ENCODE measurements at regions not wholly inside any gene's neighbourhood (a gene's known extent, or its start where the extent isn't known, plus 50 kb on each side); places are given as distances from the start of the nearest gene placed in this dataset.

DNA sequence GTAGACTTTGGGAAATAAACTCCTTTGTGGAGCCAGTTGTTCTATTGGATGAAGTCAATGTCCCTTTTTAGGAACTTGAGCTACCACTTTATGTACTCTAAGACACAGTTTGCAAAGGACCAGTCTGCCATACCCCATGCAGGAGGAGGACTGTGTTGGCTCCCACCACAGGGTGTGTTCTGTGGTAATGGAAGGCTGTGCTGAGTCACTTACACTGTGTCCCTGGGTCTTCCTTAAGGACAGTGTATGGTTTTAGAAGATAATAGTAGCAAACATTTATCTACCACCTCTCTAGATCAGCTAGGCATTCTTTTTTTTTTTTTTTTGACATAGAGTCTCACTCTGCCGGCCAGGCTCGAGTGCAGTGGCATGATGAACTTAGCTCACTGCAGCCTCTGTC, 184.0 kb upstream of the PGRMC2 start:
- no peak for DNase-seq (ENCODE audit: low read depth, low spot score)

GRCh38 chr4:128470492-128471053, 183.0 kb upstream of the PGRMC2 start:
- WGBS (ENCODE audit: insufficient coverage, insufficient read length): no CpG with 5 or more reads among the region's 5 CpGs
- Histone ChIP-seq H3K4me1 (ENCODE audit: control insufficient read depth, insufficient read depth, low read length) (no peaks in the 10 kb centered on the region), H3K9me3 (ENCODE audit: control insufficient read depth, insufficient read depth, low read length) (no peaks in the 10 kb centered on the region), H3K27ac (ENCODE audit: low read length) (no peak overlapping the region), H3K4me3 (ENCODE audit: low read length) (no peak overlapping the region), H3K36me3 (ENCODE audit: control insufficient read depth, insufficient read depth, low read length) (no peaks in the 10 kb centered on the region), H3K27me3 (ENCODE audit: control insufficient read depth, insufficient read depth, low read length) (no peaks in the 10 kb centered on the region)
- no peak for DNase-seq (ENCODE audit: low read depth, low spot score)

More for the DNA sequence above, 184.0 kb upstream of the PGRMC2 start:
- Histone ChIP-seq H3K4me1 (ENCODE audit: control insufficient read depth, insufficient read depth, low read length) (no peaks in the 10 kb centered on the region), H3K9me3 (ENCODE audit: control insufficient read depth, insufficient read depth, low read length) (no peaks in the 10 kb centered on the region), H3K4me3 (ENCODE audit: low read length) (no peak overlapping the region), H3K27ac (ENCODE audit: low read length) (no peak overlapping the region), H3K36me3 (ENCODE audit: control insufficient read depth, insufficient read depth, low read length) (no peaks in the 10 kb centered on the region), H3K27me3 (ENCODE audit: control insufficient read depth, insufficient read depth, low read length) (no peaks in the 10 kb centered on the region)
- WGBS (ENCODE audit: insufficient coverage, insufficient read length): no CpG with 5 or more reads among the region's 2 CpGs

- 100% methylated on average over 1 of the region's 6 CpGs for WGBS (ENCODE audit: insufficient coverage, insufficient read length)
- Histone ChIP-seq H3K36me3 (ENCODE audit: control insufficient read depth, insufficient read depth, low read length) (no peaks in the 10 kb centered on the region), H3K9me3 (ENCODE audit: control insufficient read depth, insufficient read depth, low read length) (no peaks in the 10 kb centered on the region), H3K27me3 (ENCODE audit: control insufficient read depth, insufficient read depth, low read length) (no peaks in the 10 kb centered on the region), H3K27ac (ENCODE audit: low read length) (no peak overlapping the region), H3K4me1 (ENCODE audit: control insufficient read depth, insufficient read depth, low read length) (no peaks in the 10 kb centered on the region), H3K4me3 (ENCODE audit: low read length) (no peak overlapping the region)
- no peak for DNase-seq (ENCODE audit: low read depth, low spot score)
Measured at GRCh38 chr4:128468123-128468989, 180.7 kb upstream of the PGRMC2 start.

DNA sequence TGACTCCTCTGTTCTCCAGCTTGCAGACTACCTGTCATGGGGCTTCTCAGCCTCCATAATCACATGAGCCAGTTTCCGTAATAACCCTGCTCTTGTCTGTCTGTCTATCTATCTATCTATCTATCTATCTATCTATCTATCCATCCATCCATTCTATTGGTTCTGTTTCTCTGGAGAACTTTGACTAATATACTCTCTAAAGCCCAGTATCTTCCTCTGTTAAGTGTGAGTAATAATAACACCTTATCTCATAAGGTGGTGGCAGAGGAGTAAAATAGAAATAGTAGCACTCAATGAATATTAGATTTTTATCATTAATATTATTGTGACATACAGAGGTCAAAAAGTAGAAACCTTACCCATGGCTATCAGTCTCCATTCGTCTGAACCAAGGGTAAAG, 177.9 kb upstream of the PGRMC2 start:
- DNase-seq (ENCODE audit: low read depth, low spot score): no peak
- no peaks in the 10 kb centered on the region for H3K36me3 ChIP-seq (ENCODE audit: control insufficient read depth, insufficient read depth, low read length)
- no peak overlapping the region for H3K27ac ChIP-seq (ENCODE audit: low read length)
- no peaks in the 10 kb centered on the region for H3K9me3 ChIP-seq (ENCODE audit: control insufficient read depth, insufficient read depth, low read length)
- H3K4me1 ChIP-seq (ENCODE audit: control insufficient read depth, insufficient read depth, low read length): peaks cover 4% of the 10 kb centered on the region; the same call in 1 of the 2 replicates
- no CpG with 5 or more reads among the region's 2 CpGs for WGBS (ENCODE audit: insufficient coverage, insufficient read length)
- H3K27me3 ChIP-seq (ENCODE audit: control insufficient read depth, insufficient read depth, low read length): no peaks in the 10 kb centered on the region
- no peak overlapping the region for H3K4me3 ChIP-seq (ENCODE audit: low read length)

DNA sequence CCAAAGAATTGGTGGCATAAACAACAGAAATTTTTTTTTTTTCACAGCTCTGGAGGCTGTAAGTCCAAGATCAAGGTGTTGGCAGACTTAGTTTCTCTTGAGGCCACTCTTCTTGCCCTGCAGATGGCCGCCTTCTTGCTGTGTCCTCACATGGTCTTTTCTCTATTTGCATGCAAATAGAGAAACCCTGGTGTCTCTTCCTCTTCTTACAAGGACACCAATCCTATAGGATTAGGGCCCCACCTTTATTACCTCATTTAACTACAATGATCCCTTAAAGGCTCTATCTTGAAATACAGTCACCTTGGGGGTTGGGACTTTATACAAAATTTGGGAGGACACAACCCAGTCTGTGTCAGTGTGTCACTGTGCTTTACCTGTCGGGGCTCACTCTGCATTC, 175.4 kb upstream of the PGRMC2 start:
- peaks cover 4% of the 10 kb centered on the region; the same call in 1 of the 2 replicates for H3K4me1 ChIP-seq (ENCODE audit: control insufficient read depth, insufficient read depth, low read length)
- WGBS (ENCODE audit: insufficient coverage, insufficient read length): no CpG with 5 or more reads among the region's 2 CpGs

DNA sequence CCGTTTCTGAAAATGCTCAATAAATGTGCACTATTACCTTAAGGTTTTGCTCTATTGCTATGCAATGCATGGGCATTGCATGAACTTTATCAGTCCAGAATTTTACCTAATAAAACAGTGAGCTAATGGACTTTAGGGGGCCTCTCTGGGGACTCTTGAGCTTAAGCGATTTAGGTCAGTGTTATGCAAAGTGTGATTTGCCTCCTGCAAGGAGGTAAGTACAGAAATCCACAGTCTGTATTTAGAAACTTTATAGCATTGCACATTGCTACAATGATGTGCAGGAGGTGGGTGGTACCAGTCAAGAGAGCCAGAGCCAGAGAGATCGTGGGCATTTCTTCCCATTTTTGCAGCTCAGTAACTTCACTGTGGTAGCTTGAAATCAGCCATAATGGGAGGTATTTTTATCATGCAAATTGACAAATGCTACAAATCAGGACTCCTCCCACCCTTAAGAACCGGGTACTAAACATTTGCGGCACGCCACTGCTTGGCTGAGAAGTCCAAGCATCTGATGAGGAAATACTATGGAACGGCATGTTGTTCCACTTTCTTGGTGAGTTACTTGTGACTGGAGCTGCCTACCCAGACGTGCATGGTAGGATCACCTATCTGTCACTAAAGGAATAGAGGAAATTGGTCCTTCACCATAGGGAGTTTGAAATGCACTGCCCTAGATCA, 174.6 kb upstream of the PGRMC2 start:
- no CpG with 5 or more reads among the region's 8 CpGs for whole genome bisulfite sequencing (ENCODE audit: insufficient coverage, insufficient read length)
- no peak overlapping the region for H3K4me3 ChIP-seq (ENCODE audit: low read length)
- H3K27ac ChIP-seq (ENCODE audit: low read length): no peak overlapping the region
- H3K9me3 ChIP-seq (ENCODE audit: control insufficient read depth, insufficient read depth, low read length): no peaks in the 10 kb centered on the region
- H3K4me1 ChIP-seq (ENCODE audit: control insufficient read depth, insufficient read depth, low read length): peaks cover 4% of the 10 kb centered on the region; the same call in 1 of the 2 replicates
- no peak for DNase-seq (ENCODE audit: low read depth, low spot score)
- H3K27me3 ChIP-seq (ENCODE audit: control insufficient read depth, insufficient read depth, low read length): no peaks in the 10 kb centered on the region
- H3K36me3 ChIP-seq (ENCODE audit: control insufficient read depth, insufficient read depth, low read length): no peaks in the 10 kb centered on the region

More for the DNA sequence above, 175.4 kb upstream of the PGRMC2 start:
- DNase-seq (ENCODE audit: low read depth, low spot score): no peak
- Histone ChIP-seq H3K9me3 (ENCODE audit: control insufficient read depth, insufficient read depth, low read length) (no peaks in the 10 kb centered on the region), H3K27me3 (ENCODE audit: control insufficient read depth, insufficient read depth, low read length) (no peaks in the 10 kb centered on the region), H3K4me3 (ENCODE audit: low read length) (no peak overlapping the region), H3K27ac (ENCODE audit: low read length) (no peak overlapping the region), H3K36me3 (ENCODE audit: control insufficient read depth, insufficient read depth, low read length) (no peaks in the 10 kb centered on the region)

DNA sequence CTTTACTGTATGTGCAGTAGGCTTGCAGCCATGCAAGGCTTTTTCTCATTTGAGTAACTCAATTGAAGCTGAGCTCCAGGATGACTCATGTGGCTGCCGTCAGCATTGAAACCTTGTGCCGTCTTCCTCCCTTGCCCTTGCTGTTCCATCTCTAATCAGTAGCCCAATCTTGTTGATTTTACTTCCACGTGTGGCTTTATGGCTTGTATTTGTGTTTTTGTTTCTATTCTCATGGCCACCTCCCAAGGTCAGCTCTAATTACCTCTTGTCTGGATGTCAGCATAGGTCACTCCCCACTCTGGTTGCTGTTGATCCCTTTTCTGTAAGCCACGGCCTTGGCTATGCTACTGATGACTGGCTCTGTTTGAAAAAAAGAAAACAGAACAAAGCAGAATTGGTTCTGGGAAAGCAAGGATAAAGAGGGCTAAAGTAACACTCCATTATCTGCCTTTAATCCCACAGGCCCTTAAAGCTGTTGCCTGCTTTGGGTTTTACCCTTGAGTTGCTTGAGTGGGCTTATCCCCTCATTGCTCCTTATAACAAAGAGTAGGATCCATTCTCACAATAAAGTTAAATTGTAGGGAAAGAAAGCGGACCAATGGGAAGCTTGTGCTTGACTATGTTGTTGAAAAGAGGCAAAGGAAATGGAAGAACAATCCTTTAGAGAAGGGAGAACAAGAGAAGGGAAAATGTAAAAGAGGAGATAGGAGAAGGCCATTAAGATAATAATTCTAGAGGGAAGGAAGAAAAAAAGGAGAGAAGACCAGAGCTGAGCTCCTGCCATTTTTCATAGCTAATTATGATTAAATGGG, 173.9 kb upstream of the PGRMC2 start:
- H3K36me3 ChIP-seq (ENCODE audit: control insufficient read depth, insufficient read depth, low read length): no peaks in the 10 kb centered on the region
- H3K27ac ChIP-seq (ENCODE audit: low read length): no peak overlapping the region
- no peaks in the 10 kb centered on the region for H3K27me3 ChIP-seq (ENCODE audit: control insufficient read depth, insufficient read depth, low read length)
- WGBS (ENCODE audit: insufficient coverage, insufficient read length): no CpG with 5 or more reads among the region's 5 CpGs
- DNase-seq (ENCODE audit: low read depth, low spot score): no peak
- no peaks in the 10 kb centered on the region for H3K9me3 ChIP-seq (ENCODE audit: control insufficient read depth, insufficient read depth, low read length)
- H3K4me3 ChIP-seq (ENCODE audit: low read length): no peak overlapping the region
- peaks cover 4% of the 10 kb centered on the region; the same call in 1 of the 2 replicates for H3K4me1 ChIP-seq (ENCODE audit: control insufficient read depth, insufficient read depth, low read length)

DNA sequence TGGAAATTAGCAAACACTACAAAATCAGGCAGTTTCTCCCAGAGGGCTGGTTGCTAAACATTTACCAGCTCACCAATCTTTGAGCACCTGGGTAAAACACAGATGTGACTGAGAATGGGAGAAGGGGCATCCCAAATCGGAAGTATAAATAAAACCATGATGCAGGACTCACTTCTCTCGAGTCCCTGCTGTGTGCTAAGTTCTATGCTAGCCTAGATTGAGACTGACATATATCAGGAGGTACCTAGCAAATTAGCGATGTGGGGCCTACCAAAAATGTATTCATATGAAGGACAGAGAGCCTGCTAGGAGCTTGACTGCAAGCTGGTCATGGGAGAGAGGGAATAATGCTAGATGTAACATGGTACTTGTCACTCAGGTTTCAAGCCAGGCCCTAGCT, 171.9 kb upstream of the PGRMC2 start:
- Histone ChIP-seq H3K27ac (ENCODE audit: low read length) (no peak overlapping the region), H3K36me3 (ENCODE audit: control insufficient read depth, insufficient read depth, low read length) (no peaks in the 10 kb centered on the region), H3K9me3 (ENCODE audit: control insufficient read depth, insufficient read depth, low read length) (no peaks in the 10 kb centered on the region), H3K4me1 (ENCODE audit: control insufficient read depth, insufficient read depth, low read length) (peaks cover 4% of the 10 kb centered on the region; the same call in 1 of the 2 replicates), H3K27me3 (ENCODE audit: control insufficient read depth, insufficient read depth, low read length) (no peaks in the 10 kb centered on the region), H3K4me3 (ENCODE audit: low read length) (no peak overlapping the region)
- no peak for DNase-seq (ENCODE audit: low read depth, low spot score)
- no CpG with 5 or more reads among the region's 3 CpGs for WGBS (ENCODE audit: insufficient coverage, insufficient read length)

DNA sequence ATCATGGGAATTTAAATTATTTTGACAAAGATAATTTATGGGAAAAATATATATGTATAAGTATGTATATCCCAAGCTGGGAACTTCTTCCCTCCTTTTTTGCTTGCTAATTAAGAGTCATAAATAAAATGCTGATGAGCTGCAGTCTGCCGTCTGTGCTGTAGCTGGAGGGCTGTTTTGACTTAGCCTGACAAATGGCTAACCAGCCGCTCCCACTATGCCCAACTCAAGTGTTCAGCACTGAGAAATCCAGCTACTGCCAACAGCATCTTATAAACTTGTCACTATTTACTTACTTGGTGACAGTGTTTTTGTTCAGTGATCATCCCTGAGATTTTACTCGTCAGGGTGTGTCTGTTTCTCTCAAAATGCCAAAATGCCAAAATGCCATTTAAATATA, 171.2 kb upstream of the PGRMC2 start:
- peaks cover 4% of the 10 kb centered on the region; the same call in 1 of the 2 replicates for H3K4me1 ChIP-seq (ENCODE audit: control insufficient read depth, insufficient read depth, low read length)
- H3K27me3 ChIP-seq (ENCODE audit: control insufficient read depth, insufficient read depth, low read length): no peaks in the 10 kb centered on the region
- WGBS (ENCODE audit: insufficient coverage, insufficient read length): no CpG with 5 or more reads among the region's 3 CpGs
- no peak overlapping the region for H3K27ac ChIP-seq (ENCODE audit: low read length)
- no peaks in the 10 kb centered on the region for H3K36me3 ChIP-seq (ENCODE audit: control insufficient read depth, insufficient read depth, low read length)
- H3K4me3 ChIP-seq (ENCODE audit: low read length): no peak overlapping the region
- H3K9me3 ChIP-seq (ENCODE audit: control insufficient read depth, insufficient read depth, low read length): no peaks in the 10 kb centered on the region
- DNase-seq (ENCODE audit: low read depth, low spot score): no peak

- Histone ChIP-seq H3K4me1 (ENCODE audit: control insufficient read depth, insufficient read depth, low read length) (peaks cover 4% of the 10 kb centered on the region; the same call in 1 of the 2 replicates), H3K9me3 (ENCODE audit: control insufficient read depth, insufficient read depth, low read length) (no peaks in the 10 kb centered on the region), H3K27ac (ENCODE audit: low read length) (no peak overlapping the region), H3K27me3 (ENCODE audit: control insufficient read depth, insufficient read depth, low read length) (no peaks in the 10 kb centered on the region), H3K4me3 (ENCODE audit: low read length) (no peak overlapping the region), H3K36me3 (ENCODE audit: control insufficient read depth, insufficient read depth, low read length) (no peaks in the 10 kb centered on the region)
- WGBS (ENCODE audit: insufficient coverage, insufficient read length): no CpG with 5 or more reads among the region's 2 CpGs
- DNase-seq (ENCODE audit: low read depth, low spot score): no peak
Measured at GRCh38 chr4:128457726-128458125, 170.1 kb upstream of the PGRMC2 start.

All from iPS DF 6.9 (cell line).